ENCODE measurements at regions not wholly inside any gene's neighbourhood (a gene's known extent, or its start where the extent isn't known, plus 50 kb on each side); places are given as distances from the start of the nearest gene placed in this dataset.

DNA sequence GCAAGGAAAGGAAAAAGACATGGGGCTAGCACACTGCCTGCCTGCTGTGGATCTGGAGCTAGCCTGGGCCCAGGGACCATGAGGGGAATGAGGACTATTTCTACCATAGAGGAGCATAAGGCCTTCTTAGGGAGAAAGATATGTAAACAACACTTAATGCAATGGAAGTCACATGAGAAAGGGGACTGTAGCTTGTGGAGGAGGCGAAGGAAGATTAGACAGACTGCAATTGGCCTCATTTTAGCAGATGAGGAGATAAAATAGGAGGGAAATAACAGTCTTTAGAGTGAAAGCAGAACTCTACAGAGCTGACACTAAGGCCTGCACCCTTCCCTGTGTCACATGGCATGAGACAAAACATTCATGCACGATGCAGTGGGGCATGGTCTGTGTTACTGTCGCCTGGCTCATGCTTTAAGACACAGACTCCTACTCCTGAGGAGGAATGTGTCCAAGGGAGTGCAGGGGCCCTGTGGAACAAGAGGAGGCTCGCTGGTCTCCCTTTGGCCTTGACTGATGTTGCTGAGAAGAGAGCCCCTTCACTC is 829.3 kb upstream of the IGFBP3 start:
- DNase-seq, result no peak

DNA sequence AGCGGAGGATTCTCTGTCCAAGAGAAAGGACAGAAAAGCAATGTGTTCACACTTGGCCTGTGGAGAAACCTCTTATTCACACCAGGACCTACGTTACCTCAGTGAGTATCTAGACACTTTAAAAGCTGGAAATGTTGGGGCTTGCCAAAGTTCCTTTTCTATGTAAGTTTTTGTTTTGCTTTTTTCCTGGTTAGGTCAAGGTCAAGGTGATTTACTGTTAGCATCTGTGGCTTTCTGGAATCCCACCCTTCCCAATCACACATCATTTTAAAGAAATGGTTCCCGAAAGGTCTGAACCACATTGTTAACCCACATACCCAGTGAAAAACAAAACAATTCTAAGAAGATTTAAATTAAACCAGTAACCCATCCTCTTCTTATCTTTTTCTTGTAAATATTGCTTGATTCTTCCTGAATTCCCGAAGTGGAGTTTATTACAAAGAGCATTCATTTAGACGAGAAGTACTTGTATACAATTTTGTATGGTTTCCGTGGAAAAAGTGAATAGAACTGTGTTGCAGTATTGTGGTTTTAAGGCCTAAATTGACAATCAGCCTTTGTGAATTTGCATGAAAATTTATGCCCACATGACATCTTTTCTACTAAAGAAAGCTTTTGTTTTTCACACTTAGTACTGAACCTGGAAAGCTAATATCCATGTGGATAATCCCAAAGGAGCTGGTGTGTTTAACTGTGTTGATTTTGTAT is 827.0 kb upstream of the IGFBP3 start:
- no peak for DNase-seq

DNA sequence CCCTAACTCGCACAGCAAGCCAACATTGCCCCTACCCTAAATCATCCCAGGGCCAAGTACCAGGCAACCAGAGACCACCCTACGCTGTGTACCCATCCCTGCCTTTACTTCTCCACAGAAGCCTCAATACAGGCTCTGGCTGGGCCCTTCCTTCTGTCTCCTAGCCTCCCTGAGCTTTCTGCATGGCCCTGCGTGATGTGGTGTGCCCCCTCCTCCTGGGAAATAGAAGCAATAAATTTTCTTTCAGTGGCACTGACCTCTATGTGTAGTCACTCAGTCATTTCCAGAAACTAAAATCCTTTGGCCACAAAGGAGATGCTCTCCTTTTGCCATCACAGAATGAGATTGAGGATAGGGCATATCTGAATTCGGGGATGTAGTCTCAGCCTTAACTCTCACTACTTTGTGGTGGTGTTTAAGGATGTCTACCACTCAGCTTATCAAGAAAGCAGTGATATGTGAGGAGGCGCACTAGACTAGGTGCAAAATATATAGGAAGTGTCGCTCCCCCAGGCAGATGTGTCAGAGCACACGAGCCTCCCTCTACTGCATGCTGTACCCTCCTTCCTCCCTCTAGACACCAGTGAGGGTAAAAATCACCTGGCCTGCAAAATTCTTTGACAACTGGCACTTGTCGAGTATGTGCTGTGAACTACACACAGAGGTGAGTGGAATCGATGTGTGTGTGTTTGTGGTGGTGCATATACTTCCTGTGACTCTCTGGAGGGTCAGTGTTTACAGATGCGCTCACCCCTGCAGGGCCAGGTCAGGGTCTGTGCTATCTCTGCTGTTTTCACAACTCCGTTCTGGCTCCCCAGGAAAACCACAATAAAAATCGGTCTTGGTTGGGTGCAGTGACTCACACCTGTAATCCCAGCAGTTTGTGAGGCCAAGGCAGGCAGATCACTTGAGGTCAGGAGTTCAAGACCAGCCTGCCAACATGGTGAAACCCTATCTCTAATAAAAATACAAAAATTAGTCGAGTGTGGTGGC is 825.9 kb upstream of the IGFBP3 start:
- no peak for DNase-seq

DNA sequence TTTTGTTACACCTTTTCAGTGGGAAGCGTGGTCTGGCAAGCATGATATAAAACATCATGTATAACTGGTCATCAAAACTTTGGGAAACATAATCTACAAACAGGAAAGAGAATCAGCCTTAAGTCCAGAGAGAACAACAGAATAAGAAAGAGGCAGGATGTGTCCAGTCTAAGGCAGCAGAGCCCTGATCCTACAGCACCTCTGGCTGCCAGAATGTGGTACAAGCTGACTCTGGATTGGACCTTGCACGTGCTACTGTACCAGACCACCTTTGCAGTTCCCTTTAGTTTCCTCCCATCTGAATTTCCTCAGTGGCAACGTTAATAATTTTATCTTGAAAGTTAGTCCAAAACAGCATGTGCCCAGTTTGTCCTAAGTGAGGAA is 824.6 kb upstream of the IGFBP3 start:
- DNase-seq, result no peak

DNA sequence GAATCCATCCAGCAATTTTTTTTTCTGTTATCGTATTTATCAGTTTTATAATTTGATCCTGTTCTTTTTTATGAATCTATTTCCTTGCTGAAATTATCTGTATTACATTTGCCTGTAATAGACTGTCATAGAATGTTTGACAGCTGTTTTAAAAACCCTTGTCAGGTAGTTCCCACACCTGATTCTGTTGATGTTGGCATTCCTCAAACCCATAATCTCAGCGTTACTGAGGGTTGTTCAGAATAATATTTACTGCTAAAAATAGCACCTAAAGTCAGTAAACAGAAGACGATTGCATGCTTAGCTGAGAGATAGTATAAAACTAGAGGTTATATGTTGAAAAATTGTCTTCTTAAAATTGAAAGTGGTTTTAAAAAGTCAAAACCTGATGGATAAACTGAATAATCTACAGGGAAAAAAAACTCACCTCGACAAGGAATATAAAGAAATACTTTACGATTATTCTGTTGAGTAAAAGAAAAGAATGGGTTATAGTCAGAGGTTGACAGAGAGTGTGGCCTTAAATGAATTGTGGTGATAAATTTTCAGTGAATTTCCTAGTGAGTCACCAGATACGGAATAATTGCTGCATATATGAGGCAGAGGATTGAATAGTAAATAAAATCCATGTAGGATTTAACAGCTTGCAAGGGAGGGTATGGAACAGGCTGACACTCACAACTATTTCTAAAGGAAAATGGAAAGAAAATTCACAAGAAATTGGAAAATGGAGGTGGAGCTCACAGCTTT is 824.1 kb upstream of the IGFBP3 start:
- no peak for DNase-seq

DNA sequence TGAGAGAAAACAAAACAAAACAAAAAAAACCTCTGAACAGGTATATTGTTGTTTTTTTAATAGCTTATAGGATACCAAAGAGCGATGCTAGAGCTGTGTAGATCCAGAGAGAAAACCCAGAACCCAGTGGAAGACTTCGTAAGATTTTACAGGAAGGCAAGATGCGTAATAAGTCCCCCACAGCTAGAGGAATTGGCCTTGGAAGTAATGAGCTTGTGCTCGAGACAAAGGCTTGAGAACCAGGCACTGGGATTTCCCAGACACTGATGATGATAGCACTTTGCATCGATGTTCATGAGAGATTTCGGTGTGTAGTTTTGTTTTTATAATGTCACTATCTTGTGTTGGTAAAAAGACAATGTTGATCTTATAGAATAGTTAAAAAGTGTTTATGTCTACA is 821.5 kb upstream of the IGFBP3 start:
- DNase-seq, result no peak

DNA sequence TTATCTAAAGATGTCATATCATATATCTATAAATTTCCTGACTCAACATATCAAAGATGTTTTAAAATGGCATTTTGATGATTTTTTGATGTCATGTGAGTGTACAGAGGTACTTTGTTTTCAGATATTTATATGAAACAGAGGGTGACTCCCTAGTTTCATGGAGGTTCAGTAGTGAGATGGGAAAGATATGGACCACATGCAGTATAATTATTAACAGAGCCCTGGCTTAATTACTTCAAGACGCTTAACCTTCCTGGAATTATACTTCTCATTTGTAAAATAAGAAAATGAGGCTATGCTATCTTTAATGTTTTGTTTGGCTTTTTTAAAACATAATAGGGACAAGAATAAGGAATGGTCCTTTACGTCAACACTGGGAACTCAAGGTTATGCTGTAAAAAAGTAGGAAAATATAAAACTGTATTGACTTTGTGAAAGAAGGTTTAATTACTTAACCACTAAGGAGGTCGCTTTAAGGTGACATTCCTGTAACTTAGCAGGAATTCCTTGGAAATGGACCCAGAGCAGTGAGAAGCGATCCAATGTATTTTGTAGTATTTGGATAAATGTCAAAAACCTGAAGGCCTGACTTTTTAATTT is 821.0 kb upstream of the IGFBP3 start:
- DNase-seq, result no peak

DNA sequence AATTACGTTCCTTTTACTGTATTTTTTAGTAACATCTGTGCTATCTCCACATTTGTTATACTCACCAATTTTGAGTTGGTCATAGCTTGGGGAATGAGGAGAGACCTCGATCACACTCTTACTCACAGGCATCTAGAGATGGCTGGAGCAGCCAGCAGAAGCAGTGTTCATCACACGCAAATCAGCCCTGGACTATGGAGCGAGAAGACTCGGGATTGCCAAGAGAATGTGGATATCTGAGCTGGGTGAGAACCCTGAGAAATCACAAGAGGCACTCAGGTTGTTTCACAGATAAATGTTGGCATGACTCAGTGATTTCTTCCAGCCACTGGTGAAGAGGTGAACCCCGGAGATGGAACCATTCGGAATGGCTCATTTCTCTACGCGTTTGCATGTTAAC is 820.1 kb upstream of the IGFBP3 start:
- DNase-seq, result no peak

DNA sequence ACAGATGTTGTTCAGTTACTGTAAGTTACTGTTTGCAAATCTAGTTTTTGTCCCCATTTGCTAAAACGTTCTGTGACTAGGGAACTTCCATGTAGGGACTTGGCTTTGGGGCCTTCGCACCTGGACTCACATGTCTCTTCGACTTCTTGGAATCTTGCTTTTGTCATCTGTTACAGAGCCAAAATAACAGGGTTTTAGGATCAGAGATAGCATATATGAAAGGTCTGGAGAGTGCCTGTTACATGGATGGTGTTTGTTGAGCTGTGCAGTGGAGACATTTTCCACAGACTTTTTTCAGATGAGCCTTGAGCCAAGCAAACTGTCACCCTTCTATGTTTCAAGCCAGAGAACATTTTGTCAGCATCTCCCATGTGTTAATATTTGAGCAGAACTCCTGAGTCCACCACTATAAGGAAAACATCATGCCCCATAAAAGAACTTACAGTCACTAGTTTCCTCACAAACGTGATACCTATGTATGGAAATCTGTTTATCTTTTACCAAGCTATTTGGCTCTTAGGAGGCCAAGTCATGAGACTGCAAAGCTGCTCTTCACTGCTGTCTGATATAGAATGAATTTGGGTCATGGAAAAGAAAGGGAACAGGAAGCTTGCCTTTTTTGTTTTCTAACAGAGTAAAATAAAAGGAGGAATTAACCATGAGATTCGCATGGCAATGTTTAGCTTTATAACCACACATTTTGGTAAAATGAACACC is 818.6 kb upstream of the IGFBP3 start:
- DNase-seq, result no peak

DNA sequence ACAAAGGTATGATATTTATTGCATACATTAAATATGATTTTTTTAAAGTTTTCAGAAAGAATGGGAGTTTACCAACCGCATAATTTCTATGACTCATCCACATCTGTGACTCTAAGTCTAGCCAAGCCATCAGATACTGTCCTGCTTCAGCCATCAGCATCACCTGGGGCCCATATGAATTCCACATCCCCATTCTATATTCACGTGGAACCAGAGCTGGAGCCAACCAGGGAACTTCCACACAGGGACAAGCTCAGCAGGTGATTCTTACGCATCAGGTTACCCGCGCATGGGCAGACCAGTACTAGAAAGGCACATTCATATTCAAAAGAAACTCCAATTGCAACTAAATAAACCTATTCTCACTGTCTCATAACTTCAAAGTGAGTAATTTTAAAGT is 817.7 kb upstream of the IGFBP3 start:
- no peak for DNase-seq

DNA sequence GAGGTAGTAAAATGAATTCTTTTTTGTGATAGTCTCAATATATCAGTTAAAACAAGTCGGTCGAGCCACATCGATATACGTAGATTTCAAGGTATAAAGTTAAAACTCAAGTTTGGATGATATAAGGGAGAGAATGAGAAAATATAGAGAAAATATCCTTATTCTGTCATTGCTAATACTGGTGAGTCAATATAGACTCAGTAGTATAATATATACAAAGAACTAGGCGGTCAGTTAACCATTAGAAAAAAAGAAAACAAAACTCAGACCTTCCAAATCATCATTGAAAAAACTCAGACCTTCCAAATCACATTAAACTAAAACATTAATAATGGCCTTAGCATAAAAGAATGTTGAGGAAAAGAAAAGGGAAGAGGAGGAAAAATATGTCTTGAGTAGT is 817.1 kb upstream of the IGFBP3 start:
- no peak for DNase-seq

DNA sequence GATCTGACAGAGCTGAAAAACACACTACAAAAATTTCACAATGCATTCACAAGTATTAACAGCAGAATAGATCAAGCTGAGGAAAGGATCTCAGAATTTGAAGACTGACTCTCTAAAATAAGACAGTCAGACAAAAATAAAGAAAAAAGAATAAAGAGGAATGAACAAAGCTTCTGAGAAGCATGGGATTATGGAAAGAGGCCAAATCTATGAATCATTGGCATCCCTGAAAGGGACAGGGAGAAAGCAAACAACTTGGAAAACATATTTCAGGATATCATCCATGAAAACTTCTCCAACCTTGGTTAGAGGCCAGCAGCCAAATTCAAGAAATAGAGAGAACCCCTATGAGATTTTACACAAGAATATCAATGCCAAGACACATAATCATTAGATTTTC is 804.8 kb upstream of the IGFBP3 start:
- DNase-seq, result no peak

DNA sequence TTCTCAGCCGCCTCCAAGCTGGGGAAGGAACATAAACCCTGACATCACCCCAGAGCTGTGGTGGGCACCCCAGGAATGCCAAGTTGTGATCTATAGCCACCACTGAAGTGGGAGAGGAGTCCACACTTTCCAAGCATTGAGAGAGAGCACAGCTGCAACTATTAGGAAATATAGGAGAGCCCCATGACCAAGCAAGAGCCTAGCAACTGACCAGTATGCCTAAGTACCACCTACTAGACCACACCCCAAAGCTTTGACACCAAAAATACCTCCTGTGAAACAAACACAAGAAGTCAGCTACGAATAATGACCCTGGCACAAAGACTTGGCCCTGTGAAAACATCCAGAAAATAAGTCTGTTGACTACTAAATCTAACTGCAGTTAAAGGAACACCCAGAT is 804.1 kb upstream of the IGFBP3 start:
- no peak for DNase-seq

DNA sequence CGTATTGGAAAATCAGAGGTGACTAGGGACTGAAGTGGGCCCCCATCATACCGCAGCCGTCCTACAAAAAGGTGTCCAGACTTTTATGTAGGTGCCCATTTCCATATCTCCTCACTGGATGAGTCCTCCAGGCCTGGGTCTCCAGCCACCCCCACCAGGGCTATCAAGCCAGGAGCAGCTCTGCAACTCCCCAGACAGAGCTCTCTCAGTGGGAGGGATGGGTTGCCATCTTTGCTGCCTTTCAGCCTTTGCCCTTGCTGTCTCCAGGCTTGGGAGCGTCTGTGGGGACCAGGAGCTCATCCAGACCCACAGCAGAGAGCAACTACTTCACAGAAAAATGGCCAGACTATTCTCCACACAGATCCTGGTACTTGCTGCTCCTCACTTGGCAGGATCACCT is 802.7 kb upstream of the IGFBP3 start:
- no peak for DNase-seq

DNA sequence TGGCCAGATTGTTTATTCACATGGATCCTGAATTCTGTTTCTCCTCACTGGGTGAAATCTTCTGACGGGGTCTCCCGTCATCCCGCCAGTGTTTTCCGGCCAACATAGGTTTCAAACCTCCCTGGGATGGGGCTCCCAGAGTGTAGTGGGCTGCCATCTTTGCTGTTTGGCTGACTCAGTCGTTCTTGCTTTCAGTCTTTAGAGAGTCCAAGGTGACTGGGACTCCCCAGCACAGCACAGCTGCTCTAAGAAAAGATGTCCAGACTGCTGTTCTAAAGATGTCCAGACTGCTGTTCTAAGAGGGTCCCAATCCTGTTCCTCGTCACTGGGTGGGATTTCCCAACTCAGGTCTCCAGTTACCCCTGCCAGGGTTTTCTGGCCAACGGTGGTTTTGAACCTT is 801.9 kb upstream of the IGFBP3 start:
- no peak for DNase-seq

DNA sequence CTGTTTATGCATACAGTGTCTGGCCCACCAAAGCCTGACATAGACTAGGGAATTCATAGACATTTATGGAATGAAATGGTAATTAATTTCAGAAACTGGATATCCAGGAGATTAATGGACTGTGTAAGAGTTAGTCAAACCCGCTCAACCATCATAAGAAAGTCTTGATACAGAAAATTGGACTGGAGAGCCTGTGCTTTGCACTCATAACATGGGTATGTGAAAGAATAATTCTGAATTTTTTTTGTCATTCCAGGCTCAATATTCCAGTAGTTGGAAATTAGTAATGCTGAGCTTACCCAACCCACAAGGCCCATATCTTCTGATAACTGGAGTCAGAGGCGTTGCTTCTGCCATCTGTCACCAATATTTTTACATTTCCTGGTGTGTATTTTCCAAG is 799.7 kb upstream of the IGFBP3 start:
- no peak for DNase-seq

DNA sequence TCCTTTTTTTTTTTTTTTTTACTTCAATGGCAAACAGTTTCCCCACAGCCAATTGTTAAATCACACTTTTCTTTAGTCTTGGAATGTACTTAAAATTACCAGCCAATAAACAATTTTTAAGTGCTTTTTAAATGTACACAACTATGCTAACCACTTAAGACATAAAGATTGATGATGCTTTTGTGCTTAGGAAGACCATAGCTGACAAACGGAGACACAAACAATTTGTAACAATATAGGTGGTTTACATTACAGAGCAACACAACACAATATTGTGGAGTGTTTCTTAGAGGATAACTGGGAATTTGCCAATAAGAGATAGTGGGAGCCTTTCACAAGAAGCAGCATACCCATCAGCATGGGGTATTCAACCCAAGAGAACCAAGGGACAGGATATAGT is 798.5 kb upstream of the IGFBP3 start:
- no peak for DNase-seq

DNA sequence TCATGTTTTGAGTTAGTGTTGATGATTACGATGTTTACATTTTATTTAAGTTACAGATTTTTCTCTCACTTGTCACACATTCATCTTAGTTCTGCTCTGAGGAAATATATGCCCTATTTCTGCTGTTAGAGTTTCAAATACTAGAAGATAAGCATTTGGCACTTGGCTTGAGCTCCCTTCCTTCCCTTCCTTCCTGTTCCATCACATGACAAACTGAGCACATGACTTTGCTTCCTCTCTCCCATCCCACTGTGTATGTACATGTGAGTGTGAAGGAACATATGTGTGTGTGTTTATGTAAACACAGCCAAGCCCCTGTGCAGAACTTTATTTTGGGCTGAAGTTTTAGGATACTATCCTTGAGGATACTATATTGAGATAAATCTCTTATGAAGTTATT is 795.9 kb upstream of the IGFBP3 start:
- DNase-seq, result no peak

DNA sequence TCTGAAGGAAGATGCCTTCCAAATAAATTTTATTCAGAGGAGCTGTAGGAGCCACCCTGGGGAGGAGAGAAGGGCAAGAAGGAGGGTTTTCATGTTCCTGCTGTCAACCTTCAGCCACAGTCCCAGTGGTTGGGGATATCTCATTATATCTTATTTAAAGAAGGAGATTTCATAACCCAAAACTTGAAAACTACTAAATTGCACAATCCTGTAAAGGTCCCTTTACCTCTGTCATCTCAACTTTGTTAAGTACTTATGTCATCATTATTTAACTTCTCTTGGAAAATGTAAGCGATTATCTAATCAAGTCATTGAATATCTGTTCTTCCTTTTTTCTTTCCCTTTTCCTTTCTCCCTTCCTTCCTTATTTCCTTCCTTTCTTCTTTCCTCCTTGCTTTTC is 794.5 kb upstream of the IGFBP3 start:
- DNase-seq, result no peak

DNA sequence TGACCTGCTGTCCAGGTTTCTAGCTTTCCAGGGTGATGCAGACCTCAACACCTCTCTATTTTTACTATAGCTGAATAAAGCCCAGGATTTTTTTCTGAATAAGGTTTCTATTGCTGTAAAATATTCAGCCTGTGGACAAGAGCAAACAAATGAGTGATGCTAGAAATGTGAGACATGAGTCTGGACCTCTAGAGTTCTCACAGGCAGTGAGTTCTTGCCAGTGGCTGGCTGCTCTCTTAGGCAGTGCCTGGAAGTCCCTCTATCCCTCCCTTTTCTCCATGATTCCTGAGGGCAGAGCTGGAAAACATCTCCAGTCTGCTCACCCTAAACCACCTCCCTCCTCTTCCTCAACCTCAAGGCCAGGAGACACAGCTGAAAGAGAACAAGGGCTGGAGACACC is 793.8 kb upstream of the IGFBP3 start:
- no peak for DNase-seq

DNA sequence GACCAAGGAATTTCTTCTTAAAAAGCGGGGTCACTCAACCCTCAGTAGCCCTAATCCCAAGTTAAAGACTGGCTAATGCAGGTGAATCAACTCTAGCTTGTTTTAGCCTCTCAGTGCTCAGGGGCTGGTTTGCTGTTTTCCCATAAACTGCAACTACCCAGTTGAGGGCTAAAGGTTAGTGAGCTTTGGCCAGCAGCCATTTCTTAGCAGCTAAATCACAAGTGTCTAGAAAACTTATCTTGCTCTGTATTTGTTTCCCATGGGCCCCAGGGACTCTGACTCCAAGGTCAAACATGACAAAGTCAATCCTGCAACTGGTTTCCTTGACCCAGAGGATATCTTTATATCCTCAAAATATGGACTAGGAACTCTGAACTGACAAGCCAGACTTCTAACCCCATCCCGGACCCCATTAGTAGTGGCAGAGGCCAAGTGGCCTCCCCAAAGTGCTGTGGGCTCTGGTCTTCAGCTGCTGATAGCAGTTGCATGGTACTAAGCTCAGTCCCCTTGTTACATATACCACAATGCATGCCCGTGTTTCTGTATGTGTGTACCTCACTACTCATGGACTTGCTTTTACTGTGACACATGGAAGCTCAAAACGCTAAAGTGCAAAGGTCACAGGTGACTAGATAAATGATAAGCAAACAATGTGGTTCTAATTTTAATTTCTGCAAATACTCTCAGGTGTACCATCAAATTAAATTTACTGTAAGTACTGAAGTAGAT is 793.0 kb upstream of the IGFBP3 start:
- DNase-seq, result no peak

DNA sequence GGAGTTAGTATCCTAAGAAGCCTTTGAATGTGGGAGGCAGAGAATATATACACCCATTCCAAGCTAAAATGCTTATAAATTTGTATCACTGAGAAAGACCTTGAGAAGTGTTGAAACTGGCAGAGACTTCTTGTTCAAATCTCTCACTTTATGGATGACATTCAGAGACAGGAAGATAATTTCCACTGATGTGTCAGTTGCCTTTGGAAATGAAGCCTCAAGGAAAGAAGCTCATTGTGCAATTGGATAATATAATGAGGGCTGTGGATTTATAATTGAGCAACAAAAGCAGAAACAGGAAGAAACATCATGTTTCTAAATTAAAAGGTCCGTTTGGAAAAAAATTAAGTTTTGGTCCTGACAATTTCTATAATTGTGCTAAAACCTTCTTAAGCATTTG is 789.9 kb upstream of the IGFBP3 start:
- no peak for DNase-seq

Measured in KG1 (cell line).